A204.1 (cell line): ENCODE measurements at regions not wholly inside any gene's neighbourhood (a gene's known extent, or its start where the extent isn't known, plus 50 kb on each side); places are given as distances from the start of the nearest gene placed in this dataset.
"Not testable (repeated sequence)": the region's sequence is repeated elsewhere in the genome, so short reads cannot be mapped to it uniquely, and the experiment has no call there.

Experiments used
- FAIRE-seq: peaks from 2 replicates; lab custom pipeline; 2012; peaks lifted over from hg19 to GRCh38; lab: Jason Lieb, UNC

DNA sequence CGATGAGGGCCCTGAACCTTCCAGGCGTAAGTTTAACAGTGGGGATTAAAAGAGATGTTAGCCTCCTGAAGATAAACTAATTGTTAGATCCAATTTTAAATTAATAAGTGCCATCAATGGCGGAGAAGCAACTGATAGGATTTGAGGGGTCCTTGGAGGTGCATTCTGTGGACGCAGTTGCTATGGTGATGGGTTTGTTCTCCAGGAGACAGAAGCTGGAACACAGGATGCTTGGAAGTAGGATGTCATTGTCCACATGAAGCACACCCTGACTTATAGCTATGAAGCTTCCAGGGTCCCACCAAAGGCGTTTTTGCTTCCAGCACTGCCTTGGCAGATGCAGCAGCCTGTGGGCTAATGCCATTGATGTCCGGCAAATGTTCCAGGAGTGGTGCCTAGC, 331.0 kb upstream of the IL12A start:
- no peak for FAIRE-seq

DNA sequence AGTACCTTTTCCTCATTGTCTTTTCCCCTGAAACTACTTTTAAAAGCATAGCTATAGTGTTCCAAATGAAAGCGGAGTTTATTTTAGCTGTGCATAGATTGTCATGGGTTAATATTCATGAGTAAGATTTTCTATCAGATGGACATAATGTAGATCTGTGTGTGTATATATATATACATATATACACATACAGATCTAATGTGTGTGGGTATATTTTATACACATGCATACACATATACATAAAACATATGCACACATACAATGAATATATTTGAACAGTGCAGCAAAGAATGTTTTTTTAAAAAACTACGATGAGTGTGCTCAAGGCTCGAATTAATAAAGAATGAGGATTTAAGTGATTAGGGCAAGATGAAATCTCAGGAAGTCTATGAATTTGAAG, 328.3 kb upstream of the IL12A start:
- FAIRE-seq, result no peak

DNA sequence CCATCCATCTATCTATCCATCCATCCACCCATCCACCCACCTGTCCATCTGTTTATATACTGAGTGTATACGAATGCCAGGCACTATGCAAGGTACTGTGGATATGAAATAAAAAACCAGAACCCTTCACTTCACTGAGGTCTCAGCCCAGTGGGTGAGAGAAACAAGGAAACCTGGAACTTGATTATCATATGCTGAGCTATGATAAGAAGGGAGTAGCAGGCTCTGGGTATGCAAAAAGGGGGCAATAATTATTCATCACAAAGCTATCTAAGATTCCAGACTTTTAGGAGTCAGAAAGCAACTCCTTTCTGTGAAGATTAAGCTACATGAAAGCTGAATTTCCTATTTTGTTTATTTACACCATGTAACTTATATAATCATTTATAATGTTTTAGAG, 327.7 kb upstream of the IL12A start:
- no peak for FAIRE-seq

DNA sequence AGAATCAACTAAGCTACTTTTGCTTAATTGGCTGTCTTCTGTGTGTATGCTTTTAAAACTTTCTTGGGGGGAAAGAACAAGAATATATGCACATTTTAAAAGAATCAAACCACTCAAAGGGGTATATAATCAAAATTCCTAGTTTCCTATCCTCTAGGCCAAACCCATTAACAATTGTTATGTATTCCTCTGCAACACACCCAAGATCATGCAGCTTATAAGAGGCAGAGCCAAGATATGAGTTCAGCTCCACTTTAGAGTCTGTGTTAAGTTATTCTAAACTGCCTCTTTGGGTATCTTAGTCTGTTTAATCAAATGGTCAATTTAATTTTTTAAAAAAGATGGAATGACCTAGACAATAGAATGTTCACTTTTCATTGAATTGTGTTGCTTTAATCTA, 326.1 kb upstream of the IL12A start:
- no peak for FAIRE-seq

DNA sequence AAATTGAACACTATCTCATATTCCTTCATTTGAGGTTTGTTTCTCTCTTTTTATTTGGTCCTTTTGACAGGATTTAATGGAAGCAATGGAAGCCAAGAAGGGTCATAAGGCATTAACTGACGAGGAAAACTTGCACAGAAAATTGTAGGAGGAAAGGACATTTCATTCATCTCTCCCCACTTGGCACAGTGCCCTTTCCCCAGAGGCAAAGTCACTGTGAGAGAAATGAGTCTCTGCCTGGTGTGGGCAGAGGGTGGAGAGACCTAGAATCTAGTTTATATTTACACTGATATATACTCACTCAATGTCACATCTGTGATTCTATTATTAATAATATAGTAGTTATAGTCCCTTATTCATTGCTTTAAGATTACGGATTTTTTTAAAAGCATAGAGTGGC, 324.6 kb upstream of the IL12A start:
- no peak for FAIRE-seq

DNA sequence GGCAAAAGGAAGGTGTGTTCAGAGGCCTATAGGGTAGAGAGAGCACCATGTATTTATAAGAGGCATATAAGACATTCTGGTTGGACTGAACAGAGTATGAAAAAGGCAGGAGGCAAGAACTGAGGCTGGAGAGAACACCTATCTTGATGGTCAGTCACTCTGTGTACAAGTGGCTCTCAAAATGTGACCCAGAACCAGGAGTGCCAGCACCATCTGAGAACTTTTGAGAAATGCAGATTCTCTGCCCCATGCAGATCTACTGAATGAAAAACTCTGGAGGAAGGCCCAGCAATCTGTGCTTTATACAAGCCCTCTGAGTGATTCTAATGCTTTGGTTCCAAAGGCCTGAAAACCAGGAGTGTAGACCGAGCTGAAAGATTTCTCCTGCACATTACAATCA, 324.0 kb upstream of the IL12A start:
- FAIRE-seq, result no peak

DNA sequence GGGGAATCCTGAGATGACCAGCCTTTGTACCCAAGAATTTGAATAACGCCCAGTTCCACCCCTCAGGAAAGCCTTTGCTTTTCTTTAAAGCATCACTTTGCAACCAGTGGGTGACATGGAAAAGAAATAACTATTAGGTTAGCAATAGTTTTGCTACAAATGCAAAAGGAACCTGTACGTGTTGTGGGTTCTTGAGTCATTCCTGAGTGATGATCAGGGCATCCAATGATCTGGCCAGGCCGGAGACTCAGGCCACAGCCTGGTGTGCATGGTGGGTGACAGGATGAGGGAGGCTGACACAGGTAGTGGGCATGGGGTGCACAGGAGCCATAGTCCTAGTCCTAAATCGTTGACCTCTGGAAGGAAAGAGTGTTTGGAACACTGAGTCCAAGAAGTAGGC, 321.4 kb upstream of the IL12A start:
- no peak for FAIRE-seq

DNA sequence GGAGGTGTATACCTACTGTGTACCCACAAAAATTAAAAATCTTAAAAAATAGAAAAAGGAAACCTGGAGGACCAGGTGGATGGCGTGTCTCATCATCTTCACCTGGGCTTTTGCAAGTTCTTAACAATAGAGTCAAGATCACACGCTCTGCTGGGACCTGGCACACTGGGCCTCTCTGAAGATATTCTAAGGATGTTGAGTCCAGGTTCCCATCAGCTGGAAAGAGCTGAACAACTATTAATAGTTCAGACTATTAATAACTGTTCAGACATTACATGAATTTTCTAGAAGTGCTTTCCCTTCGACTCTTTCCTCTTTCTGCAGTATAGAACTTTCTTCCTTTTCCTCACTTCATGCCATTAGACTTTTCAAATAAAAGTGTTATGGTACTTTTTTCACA, 320.2 kb upstream of the IL12A start:
- FAIRE-seq, result no peak

DNA sequence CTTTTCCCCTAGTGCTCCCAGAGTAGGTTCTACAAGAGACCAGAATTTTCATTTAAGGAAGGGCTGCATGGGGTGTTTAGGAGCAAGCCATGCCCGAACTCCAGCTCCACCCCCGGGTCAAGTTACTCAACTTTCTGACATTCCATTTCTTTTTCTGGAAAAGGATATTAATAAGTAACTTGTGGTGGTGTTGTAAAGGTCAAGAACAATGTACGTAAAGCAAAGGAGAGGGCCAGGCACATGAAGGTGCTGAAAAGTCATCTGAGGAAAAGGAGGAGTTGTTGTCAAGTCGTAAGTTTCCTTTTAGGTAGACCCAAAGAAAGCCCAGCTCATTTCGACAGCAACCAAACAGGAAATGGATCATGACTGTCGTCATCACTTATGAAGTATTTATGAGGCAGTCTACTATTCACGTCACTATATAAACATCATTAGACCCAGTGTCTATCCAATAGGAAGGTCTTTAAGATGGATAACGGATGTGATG, 319.6 kb upstream of the IL12A start:
- no peak for FAIRE-seq

DNA sequence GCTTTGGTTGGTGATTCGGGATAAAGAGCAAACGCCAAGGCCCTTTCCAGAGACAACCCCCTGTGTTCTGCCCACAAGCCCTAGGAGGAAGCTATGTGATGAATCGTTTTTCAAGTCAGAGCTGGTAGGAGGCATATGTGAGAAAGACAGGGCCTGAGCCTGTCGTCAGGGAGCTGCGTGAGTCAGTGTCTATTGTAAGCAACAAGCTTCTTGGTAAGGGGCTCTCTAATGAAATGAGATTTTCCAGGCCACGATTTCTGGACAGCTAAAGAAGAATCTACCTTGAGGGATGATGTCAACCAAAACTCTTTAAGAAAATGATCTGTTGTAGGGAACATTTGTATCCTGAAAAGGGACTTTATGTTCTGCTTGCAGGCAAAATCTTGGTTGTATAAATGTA, 318.9 kb upstream of the IL12A start:
- no peak for FAIRE-seq

DNA sequence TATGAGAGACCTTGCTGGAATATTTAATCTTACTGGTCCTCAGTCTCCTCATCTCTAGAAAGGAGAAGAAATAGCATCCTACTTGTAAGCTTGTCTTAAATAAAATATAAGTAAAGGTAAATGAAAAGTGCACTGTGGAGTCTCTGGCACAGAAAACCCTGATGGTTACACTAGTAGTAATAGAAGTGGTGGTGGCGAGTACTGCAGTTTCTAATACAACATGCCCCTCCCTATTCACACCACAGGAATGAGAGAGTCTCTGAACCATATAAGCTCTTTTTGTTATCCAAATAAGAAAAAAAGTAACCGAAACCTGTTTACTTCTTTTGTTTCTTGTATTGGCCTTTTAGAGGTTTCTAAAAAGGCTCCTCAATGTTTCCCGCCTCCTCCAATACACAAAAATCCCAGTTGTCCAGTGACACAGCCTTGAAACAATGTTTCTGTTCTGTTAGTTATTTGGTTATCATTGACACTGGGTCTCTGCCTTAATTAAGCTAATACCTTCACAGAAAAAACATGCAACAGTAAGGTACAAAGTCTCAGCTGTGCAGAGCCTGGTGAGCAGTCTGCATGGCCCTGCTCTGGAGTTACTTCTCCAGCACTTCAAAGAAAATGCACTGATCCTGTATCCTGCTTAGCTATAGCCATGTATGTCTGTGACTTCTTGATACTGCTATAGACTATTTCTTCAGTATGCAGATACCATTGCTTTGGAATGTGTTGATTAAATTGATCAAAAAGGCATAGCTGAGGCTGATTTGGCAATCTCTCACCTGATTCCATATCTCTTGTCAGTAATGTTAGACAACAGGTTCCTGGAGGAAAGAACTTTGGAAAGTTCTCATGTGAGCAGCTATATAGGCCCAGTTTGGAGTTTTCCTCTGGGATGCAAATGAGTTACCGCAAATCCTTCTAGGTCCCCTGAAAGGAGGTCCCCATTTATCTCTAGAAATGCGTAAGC, 315.6 kb upstream of the IL12A start:
- no peak for FAIRE-seq

DNA sequence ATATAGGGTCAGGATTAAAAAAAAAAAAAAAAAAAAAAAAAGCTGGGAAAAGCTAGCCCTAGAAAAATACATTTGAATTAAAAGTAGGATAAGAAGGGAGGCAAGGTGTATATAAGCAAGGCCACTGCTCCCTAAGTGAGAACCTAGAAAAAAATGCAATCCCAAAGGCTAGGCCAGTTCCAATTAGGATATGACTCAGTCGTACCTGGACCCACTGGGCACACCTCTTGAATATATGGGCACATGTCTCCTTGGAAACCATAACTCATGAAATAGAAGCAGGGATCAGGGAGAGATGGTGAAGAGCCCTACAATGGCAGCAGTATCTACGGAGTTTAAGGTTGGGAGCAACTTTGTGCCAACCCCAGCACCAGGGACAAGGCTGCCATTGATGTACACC, 314.1 kb upstream of the IL12A start:
- FAIRE-seq, result no peak

DNA sequence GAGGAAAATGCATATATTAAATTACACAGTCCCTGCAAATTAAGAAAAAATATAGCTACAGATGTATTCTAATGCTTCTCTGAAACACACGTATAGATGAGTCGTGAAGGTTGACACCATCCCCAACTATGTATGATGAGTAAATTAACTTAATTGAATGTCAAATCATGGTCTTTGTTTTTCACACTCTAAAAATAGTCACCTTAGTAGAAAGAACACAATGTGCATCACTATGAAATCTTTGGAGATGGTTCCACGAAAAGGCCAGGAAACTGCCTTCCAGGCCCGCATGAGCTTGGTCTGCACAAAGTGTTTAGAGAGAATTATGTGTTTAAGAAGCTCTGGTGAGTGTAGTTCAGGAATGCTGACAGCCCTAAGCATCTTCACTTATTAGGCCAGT, 313.4 kb upstream of the IL12A start:
- no peak for FAIRE-seq

DNA sequence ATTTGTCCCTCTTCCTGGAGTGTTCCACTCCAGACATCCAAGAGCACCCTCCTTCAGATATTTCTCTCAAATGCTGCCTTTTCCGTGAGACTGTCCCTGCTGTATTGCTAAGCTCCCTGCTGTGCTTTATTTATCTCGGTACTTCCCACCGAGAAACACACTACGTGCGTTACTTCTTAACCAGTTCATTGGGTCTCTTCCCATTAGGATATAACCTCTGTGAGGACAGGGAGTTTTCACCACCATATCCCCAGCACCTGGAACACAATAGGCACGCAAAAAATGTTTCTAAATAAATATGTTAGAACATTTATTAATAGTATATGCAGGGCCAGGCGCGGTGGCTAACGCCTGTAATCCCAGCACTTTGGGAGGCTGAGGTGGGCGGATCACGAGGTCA, 308.7 kb upstream of the IL12A start:
- FAIRE-seq, result no peak

DNA sequence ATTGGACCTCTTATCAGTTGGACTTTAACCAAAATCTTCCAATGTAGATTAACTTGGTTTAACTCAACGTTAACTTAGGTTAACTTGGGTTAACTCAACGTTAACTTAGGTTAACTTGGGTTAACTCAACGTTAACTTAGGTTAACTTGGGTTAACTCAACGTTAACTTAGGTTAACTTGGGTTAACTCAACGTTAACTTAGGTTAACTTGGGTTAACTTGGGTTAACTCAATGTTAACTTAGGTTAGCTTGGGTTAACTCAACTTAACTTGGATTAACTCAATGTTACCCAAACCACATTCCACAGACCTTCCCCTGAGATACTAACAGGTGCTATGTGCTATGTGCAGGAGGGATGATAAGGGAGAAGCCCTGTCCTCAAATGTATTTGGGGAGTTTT, 306.9 kb upstream of the IL12A start:
- not testable (repeated sequence) for FAIRE-seq

DNA sequence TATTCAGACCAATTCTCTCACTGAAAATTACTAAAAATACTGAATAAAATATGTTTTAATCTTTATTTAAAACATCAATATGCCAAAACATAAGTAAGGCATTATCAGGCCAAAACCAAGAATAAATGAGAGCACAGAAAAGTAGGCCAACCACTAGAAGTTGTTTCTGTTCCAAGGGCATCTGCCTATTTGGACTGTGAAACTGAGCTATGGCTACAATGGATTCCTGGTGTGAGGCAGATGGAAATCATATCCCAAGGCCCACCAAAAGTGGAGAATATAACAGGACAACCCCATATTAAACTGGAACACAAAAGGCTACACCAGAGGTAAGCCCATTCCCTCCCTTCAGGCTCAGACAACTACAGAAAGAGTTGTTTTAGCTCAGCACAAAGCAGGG, 302.8 kb upstream of the IL12A start:
- no peak for FAIRE-seq

DNA sequence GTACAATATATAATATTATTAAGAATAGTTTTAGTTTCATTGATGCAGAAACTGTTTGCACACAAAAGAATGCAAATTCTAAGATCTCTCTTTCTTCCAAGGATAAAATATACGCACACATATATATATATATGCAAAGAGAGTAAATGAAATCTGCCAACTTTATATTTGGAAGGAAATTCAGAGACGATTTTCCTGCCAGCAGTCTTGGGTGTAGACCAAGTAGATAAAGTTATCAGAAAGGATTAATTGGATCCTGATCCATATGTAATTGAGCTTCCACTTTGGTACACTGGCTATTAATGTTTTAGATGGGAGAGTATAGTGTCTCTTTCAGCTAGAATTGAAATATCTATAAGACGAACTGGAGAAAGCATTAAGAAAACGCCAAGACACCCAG, 295.4 kb upstream of the IL12A start:
- FAIRE-seq, result no peak

DNA sequence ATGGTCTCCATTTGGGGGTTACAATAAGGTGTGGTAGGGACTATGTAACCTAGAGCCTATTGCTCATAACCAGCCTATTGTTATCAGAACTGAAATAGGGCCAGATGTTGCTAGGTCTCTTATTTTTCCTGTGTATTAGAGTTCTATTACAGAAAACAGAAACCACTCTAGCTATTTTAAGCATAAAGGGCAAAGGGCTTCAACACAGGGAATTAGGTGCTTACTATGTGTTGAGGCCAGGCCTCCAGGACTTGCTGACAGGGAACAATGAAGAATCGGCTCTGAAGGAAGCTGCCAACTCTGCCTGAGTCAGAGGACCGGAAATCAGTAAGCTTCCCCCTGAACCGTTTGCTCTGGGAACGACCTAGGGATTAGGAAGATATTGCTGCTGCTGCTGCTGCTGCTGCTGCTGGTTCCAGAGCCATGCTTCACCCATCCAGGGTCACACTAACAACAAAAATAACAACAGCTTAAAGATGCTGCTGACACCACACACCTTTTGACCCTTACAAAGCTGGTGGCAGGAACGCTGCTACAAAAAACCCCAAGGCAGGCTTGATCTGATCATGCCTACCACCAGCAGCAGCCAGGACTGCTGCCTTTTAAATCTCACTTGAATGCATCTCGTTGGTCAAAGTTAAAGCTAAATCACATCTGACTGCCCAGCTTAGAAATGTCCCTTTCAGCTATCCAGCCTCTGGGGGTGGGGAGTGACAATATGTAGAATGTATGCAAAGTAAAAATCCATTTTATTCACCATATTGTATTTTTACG, 276.9 kb upstream of the IL12A start:
- no peak for FAIRE-seq

DNA sequence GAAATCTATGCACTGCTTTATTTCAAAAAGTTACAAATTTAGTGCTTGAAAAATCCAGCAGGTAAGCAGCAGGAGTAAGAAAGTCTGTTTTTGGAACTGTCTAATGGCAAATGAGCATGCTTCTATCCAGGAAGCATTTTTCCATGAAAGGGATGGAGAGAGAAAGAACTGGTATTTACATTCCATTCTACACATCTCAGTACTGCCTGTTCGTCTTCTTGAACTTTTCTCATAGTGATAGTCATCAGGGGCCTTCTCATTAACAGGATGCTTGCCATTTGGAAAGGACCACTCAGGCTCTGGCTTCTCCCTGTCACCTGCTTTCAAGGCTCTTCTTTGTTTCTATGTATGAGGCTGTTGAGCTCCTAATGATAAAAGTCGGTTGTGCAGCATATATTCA, 267.3 kb upstream of the IL12A start:
- no peak for FAIRE-seq

DNA sequence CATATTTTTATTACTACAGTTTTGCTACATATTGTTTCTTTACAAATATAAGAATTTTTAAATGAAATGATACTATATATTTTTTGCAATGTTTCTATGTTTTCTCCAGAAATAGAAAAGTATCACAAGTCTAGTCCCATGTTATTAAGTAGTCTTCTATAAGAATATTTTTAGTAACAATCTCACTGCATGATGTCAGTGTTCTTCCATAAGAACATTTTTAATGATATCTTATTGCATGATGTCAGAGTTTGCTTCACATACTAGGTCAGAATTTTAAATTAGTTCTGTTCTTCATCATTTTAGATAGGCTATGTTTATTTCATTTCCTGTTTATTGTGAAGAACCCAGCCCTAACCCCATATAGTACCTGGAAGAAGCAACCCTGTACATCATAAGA, 265.3 kb upstream of the IL12A start:
- FAIRE-seq, result peak; percentile 46

DNA sequence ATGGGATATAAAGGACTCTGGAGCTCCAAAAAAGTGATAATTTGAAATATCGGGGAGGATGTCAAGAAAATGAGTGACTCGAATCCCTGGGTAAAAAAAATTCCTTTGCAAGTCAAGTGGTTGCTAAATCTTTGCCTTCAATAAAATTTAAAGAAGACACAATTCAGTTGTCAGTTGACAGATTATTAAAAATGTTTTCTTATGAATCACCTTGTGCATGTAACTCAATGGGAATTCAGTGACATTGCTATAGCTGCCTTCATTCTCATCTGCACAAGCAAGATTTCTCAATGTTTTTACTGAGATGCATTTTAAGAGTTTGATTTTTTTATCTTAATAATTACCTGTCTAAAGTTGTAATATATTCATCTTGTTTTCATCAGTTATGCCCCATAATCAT, 264.0 kb upstream of the IL12A start:
- FAIRE-seq, result no peak

DNA sequence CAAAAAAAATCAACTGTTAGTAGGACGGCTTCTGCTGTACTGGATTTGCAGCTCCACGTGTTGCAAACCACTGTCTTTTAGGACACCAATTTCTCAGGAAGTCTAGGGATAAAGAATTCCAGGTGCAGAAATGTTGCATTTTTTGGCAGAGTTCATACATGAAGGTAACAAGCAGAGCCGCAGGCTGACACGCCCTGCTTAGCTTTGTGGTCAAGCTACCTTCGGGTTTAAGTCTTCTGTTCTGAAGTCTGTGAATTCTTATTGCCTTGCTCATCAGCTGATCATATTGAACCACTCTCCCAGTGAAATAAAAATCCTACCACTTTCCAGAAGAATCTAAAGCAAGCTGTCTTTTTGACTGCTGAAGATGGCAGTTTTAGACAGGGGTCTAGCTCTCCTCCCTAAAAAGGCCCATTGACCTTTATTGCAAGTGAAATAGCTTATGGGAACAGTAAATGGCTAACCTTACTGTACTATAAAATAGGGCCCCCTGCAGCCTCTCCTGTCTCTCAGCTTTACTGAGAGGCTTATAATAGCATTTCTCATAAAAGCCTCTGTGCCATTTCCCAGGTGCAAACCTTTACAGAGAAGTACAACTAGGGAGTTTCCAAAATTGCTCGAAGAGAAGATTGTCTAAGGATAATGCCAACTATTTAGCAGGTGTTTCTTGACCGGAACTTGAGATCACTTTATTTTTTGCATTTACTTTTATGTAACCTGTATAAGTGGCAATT, 262.2 kb upstream of the IL12A start:
- FAIRE-seq, result no peak

DNA sequence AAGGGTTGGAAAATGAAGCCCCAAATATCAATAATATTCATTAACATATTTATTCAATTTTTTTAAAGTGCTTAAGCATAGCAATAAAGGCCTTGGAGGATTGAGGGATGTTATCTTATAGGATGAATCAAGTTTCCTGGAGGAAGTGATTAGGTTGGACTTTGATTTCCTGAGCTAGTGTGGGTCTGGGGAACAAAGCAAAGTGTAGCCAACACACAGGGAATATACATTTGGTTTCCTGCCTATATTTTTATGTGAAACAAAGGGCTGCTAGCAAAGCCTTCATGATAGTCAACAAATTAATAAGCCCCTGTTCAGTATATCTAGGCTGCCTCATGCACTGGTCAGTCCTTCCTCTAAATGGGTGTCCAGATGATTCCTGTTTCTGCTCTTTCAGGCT, 261.1 kb upstream of the IL12A start:
- FAIRE-seq, result no peak
